HG03095 (cell line): ENCODE measurements at regions not wholly inside any gene's neighbourhood (a gene's known extent, or its start where the extent isn't known, plus 50 kb on each side); places are given as distances from the start of the nearest gene placed in this dataset.

ENCODE experiments used
- ATAC-seq: cut with Tn5 transposase; IDR thresholded peaks from one replicate; pipeline ENCODE4 v1.9.1; 2021; ENCODE audit warnings: moderate library complexity; ENCODE audit not compliant: unreplicated experiment

DNA sequence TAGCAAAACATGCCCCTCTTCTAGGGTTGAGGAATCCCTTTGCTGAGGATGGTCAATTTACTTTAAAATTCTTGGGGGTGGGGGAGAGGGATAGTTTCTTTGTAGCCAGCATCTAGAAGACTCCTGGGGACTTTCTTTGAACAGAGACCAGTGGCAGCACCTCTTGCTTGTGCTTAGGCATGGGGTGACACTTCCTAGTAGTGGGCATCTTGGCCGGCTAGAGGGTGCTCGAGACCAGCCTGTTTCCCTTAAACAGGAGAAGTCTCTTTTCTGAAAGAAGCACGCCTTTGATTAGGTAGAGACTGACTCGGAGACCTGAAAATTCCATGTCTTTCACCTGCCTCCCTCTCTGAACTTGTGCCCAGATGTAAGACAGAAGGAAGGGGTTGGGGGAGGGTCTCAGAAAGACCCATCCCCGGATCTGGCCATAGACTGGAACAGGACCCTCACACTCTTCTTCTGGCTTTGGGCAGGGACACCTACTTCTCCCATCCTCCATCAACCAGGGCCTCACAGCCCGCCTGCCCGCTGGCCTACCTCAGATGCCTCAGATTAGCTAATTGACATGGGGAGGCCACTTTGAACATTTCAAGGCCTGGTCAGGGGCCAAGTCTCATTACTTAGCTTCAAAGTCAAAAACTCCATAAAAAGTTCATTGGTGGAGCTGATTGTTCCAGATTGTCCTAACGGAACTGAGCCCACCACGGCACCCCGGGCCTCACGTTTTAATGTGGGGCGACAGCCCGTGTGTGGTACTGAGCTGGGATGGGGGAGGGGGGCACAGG lies 172.2 kb downstream of the CDC5L start:
- ATAC-seq, result no peak

DNA sequence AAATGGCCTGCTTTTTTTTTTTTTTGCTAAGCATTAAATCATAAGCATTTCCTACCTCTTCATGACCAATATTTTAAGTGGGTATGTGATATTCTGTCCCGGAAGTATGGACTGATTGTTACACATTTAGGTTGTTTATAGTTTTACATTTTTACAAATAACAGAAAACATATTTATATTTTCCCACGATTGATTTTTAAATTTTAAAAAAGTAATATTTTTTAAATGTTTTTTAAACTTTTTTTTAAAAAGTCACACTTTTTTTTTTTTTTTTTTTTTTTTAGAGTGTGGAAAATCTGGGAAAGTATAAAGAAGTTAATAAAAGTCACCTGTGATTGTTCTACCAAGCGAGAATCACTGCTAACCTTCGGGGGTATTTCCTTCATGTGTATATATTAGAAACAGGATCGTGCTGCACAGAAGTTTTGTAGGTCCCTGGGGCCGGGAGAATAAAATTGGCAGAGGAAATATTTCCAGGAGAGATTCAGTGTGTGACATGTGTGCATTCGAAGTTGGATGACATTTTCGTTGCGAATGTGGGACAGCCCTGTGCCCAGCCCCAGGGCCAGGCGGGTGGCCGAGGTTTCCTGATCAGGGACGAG lies 173.1 kb downstream of the CDC5L start:
- ATAC-seq, result no peak

DNA sequence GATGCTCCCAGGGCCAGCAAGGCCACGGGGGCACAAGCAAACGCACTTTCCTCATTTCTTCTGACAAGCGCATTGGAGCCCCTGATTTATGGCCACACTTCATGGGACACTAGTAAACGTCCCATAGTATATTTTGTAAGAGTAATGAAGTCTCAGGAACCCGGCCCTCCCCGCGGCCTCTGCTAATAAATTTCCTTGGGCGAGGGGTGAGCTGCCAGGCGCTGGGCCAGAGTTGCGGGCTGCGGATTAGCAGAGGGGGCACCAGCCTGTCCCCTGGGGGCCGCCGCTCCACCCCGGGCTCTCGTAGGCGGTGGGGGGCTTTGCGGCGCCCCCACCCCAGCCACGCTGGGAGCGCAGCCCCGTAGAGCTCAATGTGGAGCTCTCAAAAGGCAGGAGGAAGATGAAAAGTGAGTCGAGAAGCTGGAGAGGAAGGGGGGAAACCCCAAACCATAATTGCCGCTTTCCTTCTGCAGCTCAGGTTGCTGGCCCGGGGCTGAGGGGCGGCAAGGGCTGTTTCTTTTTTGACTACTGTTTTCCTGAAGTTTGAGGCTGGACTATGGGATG lies 173.6 kb downstream of the CDC5L start:
- no peak for ATAC-seq

DNA sequence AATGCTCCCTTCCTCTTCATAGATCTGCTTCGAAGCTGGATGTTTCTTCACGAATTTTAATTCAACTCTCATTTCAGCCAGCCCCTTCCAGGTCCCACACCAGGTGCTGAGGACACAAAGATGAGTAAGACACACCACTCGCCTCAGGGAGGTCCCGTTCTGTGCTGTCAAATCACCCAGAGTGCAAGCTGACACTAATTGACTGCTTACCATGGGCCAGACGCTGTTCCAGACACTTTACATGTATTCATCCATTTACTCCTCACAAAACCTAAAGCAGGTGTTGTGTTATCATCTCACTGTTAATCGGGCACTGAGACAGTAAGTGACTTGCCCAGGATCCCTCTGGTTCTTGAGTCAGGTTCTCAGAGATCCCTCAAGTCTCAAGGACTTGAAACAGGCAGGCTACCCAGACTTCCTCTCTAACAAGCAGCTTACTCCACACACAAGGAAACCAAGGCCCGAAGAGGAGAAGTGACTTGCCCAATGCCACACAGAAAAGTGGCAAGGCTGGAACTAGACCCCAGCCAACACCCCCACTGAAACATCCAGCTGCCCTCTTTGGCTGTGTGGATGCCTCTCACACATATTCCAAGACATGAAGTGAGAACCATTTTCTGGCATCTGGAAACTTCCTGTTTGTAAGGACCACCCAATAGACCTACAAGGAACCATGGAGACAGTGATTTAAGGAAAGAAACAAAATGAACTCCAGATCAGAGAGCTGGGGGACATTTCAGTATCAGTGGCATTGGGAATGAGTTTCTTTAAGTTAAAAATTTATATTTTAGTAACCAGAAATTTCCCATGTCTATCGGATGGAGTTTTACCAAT lies 174.5 kb downstream of the CDC5L start:
- no peak for ATAC-seq

DNA sequence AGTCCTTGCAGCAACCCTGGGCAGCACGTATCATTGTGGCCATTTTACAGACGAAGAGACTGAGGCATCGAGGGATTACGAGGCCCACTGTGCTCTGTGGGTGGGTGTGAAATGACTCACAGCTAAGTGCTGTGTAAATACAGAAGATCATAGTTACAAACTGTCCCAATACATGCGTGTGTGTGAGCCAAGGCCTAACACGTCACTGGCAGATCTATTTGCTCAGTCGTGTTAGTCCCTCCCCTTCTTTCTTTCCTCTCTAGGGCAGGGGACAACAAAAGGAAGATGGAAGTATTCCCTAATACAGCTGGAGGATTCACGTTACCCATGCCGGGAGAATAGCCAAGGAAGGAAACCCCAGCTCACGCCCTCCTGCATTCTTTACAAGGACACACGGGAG lies 175.9 kb downstream of the CDC5L start:
- no peak for ATAC-seq

DNA sequence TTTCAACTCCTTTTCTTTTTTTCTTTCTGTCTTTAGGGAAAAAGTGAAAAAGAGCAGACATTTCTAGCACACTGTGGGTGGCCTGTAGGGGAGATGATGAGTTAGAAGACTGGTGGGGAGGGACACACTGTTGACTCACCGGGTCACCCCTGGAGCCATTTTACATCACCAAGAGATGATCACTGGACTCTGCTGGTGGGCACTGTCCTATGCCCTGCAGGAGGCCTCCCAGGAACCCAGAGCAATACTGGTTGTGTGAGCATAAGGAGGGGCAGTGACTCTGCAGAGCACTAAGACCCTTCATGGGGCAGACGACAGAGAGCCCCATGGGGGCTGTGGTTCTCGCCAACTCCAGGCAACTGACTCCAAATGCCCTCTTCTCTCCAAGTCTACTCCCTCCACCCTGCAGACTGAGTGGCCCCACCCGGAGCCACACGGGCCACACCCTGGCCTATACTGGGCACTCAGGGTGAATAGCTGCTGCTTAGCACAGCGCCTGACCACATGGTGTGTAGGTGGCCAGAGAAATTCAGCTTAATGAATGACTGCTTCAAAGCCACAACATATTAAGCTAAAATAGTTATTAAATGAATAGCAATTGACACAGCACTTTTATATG lies 177.5 kb downstream of the CDC5L start:
- no peak for ATAC-seq

DNA sequence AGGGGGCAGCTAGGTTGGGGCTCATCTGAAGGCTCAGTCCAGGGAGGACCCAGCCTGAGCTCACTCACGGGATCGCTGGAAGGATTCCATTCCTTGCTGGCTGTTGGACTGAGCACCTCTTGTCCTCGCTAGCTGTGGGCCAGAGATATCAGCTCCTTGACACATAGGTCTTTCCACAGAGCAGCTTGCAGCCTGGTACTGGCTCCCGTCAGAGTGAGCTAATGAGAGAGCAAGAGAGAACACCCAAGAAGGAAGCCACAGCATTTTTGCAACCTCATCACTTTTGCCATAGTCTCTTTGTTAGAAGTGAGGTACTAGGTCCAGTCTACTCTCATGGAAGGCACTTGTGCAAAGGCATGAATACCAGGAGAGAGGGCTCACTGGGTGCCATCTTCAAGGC lies 179.9 kb downstream of the CDC5L start:
- no peak for ATAC-seq

DNA sequence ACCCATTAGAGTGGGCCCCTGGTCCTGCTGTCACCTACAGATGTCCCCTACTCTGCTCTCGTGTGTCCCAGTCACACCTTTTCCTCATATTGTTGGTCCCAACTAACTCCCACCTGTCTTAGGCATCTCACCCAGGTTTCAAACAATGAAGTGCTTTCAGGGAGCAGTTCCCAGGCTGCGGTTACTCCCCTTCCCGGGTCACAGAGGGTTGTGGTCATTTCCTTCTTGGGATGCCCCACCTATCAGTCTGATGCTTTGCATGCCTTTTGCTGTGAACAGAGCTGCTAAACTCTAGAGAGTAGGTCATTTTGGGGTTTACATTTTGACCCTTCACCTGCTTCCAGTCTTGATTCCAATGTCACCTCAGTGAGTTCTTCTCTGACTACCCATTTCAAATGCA lies 181.6 kb downstream of the CDC5L start:
- ATAC-seq, result no peak

DNA sequence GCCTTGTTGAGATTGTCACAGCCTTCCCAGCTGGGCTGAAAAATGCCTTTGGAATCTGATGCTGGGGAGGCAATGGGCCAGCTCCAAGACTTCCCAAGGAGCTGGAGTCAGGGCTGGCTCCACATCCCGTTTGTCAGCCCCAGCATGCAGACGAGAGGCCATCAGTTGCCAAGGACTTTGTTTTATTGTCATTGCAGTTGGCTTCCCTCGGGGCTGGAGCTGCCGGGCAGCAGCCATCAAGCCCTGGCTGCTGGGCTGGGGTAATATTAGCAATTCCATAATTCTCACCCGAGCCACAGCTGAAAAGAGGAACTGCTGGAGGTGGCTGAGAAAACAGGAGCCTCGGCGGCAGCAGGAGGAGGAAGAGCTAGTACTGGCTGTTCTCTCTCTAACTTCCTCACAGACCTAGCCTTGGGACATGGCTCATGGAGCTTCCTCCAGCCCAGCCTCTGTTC lies 182.5 kb downstream of the CDC5L start:
- no peak for ATAC-seq

DNA sequence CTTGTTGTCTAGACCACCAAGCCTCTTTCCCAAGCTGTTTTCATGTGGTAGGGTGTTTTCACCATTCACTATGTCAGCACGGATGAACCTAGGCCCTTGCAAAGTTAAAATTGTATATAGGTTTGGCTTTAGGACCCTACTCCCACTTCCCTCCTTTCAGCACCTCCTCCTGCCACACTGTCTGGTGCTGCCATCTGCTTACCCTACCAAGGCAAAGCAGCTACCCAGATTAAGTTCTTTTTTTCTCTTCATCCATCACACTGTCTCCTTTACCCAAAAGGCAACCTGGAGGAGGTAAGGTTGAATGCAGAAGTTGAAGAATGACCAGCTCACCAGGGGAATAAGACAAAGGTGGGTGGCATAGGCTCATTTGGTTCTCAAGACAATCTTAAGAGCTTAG lies 184.0 kb downstream of the CDC5L start:
- no peak for ATAC-seq

DNA sequence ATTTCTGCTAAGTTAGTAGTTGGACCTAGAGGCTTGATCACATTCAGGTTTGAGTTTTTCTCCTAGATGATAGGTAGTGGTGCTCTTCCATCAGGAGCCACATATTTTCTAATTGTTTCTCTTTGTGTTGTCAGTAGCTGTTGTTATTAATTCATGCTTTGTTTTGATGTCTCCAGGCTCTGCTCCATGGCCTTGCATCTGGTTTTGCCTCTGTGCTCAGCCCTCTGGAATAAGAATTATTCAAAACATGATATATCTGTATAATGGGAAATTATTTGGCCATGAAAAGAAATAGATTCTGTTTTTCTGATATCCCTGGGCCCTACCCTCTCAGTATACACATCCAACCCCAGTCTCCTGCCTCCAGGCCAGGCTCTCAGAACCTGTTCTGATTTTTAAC lies 184.8 kb downstream of the CDC5L start:
- no peak for ATAC-seq

DNA sequence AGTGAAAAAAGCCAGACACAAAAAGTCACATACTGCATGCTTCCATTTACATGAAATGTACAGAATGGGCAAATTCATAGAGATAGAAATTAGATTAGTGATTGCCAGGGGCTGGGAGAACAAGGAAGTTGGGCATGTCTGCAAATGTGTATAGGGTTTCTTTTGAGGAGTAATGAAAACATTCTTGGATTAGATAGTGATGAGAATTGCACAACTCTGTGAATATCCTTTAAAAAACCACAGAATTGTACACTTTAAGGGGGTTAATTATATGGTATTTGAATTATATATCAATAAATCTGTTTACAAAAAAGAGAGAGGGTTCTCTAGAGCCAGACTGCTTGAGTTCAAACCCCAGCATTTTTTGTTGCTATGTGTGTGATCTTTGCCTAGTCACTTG lies 188.1 kb downstream of the CDC5L start:
- ATAC-seq, result no peak

DNA sequence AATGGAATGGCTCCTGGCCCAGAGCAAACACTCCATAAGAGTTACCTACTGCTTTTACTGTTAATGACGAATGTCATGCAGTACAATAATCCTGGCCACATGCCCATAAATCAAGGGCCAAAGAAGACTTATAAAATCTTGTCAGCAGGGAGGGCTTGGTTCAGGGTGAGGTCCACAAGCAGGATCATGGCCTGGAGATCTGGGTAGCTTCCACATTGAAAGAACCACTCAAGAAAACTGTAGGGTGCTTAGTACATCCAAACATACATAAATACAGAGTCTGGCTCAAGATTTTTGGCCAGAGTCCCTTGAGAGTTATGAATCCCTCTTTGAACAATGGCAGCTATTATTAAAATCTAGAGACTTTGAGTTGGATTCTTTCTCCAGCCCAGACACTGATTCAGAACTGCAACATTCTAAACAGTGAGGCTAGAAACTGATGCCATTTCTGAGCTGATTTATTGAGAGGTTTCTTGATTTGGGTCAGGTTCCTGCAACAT lies 188.7 kb downstream of the CDC5L start:
- no peak for ATAC-seq

DNA sequence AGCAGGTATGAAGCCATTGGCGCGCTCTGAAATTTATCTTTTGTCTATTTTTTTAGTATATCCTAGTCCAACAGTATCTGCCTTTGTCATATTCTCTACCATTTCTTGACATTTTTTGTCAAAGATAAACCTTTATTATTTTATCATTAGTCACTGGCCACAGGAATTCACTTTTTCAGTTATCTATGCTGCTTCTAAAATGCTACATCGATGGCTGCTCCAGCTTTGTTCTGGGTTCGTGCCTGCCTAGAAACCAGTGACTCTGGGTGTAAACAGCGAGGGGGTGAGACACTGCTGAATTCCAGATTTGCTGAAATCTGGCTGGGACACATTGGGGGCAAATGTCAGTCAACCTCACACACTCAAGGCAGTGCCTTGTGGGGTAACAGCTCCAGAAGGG lies 193.4 kb downstream of the CDC5L start:
- no peak for ATAC-seq

DNA sequence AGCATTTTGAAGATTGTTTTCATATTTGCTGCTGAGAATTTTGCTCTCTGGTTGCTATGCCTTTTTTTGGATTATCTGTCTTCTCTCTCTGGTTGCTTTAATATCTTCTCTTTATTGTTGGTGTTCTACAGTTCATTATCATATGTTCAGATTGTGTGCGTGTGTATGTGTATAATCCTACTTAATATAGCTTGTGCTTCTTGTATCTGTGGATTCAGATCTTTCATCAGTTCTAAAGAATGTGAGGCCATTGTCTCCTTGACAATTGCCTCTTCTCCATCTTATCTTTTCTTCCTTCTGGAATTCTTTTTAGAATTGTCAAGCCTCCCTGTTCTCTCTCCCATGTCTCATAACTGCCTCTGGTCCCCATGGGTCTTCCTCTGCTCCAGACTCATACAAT lies 195.4 kb downstream of the CDC5L start:
- ATAC-seq, result no peak

DNA sequence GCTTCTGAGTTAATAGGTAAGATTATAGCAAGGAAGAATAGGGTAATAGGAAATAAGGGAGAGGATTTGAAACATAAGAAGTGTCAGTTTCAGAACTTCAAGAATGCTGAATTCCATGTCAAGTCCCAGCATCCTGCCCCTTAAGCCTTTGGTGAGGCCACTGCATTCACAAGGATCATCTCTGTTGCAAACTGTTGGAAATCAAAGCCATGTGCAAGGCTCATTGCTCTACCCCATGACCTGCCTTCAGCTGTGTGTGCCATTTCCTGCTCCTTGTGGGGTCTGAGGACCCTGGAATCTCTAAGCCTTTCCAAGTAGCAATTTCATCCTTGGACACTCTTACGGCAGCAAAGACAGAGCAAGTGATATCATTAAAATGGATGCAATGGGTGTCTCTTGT lies 203.0 kb downstream of the CDC5L start:
- no peak for ATAC-seq

DNA sequence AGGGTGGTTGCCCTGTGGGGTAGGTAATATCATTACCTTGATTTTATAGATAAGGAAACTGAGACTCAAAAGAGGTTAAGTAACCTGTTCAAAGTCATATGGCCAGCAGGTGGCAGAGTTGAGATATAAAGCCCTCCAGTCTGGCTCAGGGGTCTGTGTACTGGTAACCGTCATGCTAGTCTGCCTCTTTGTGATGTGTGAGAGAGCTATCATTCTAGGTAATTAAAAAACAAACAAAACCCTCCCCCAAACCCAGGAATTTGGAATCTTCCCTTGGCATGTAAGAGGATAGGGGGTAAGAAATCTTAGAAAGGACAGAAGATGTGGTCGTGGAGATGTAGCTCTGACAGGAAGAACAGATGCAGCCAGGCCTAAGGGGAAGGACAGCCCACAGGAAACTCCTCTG lies 206.0 kb downstream of the CDC5L start:
- ATAC-seq, result no peak

DNA sequence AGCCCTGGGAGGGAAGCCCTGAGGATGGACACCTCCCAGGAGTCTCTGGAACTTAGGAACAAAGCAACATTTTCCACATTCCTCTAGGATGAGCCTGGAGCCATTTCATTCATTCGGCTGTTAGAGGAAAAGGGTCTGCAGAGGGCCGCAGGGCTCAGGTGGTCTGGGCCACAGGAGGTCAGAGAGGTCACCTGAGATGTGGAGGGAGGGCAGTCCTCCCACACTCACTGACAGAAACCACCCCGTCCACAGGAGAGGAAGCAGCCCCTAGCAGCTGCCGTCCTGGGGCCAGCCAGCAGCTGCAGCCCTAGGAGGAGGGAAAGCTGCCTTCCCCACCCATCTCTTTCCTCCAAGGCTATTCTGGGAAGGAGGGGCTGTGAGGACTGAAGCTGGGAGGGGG lies 207.0 kb downstream of the CDC5L start:
- no peak for ATAC-seq

DNA sequence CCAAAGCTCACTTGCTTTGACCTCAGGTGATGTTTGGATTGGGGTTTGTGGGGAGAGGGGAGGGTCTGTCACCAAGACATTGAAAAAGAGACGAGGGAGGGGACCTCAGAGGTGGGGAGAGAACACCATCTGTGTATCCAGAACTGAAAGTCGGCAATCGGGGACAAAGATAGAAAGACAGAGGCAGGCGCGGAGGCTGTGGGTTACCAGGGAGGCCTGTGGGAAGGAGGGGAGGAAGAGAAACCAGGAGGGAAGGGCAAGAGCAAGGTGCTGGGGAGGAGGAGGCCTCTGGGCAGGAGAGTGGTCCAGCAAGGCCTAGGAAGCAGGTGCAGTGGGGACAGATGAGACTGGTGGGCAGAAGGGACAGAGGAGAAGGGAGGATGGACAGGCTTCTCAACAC lies 211.2 kb downstream of the CDC5L start:
- ATAC-seq, result no peak

DNA sequence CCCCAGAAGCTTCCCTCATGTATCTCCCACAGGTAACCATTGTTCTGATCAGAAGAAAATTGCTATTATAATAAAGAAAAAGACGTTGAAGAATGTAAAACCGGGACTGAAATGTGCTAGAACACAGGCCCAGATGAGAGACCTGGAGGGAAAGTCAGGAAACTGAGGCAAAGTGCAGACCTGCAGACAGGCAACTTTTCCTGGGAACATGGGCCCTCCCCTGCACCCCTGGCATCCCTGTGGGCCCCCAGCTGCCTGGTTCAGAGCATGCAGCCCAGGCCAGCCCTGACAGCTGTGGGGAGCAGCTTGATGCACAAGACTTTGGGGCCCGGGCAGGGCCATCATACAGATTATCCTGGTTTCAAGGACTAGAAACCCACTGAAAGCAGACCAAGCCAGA lies 212.2 kb downstream of the CDC5L start:
- no peak for ATAC-seq
